ENCODE measurements at regions not wholly inside any gene's neighbourhood (a gene's known extent, or its start where the extent isn't known, plus 50 kb on each side); places are given as distances from the start of the nearest gene placed in this dataset.
A peak's percentile ranks its signal among the peaks of the same experiment; 100 is the strongest.

- DNase-seq = no peak
Observed at GRCh38 chr10:61184429-61184828, 240.4 kb upstream of the RHOBTB1 start.

- DNase-seq = no peak
Observed at GRCh38 chr10:61183967-61184366, 240.0 kb upstream of the RHOBTB1 start.

GRCh38 chr10:61181832-61182231 is 237.8 kb upstream of the RHOBTB1 start:
- DNase-seq = no peak

- DNase-seq = no peak
Observed at GRCh38 chr10:61179771-61180170, 235.8 kb upstream of the RHOBTB1 start.

- DNase-seq = no peak
Observed at GRCh38 chr10:61176424-61176823, 232.4 kb upstream of the RHOBTB1 start.

- DNase-seq = no peak
Observed at GRCh38 chr10:61175316-61175715, 231.3 kb upstream of the RHOBTB1 start.

GRCh38 chr10:61173450-61173849 is 229.5 kb upstream of the RHOBTB1 start:
- DNase-seq = no peak

GRCh38 chr10:61172182-61172926 is 228.4 kb upstream of the RHOBTB1 start:
- DNase-seq = no peak

- DNase-seq = no peak
Observed at GRCh38 chr10:61170594-61170993, 226.6 kb upstream of the RHOBTB1 start.

- DNase-seq = no peak
Observed at GRCh38 chr10:61169294-61169693, 225.3 kb upstream of the RHOBTB1 start.

- DNase-seq = no peak
Observed at GRCh38 chr10:61166489-61166888, 222.5 kb upstream of the RHOBTB1 start.

GRCh38 chr10:61166065-61166464 is 222.1 kb upstream of the RHOBTB1 start:
- no peak for DNase-seq

- peak; percentile 24 for DNase-seq
Observed at GRCh38 chr10:61164458-61165160, 220.6 kb upstream of the RHOBTB1 start.

- DNase-seq = no peak
Observed at GRCh38 chr10:61163403-61163802, 219.4 kb upstream of the RHOBTB1 start.

- no peak for DNase-seq
Observed at GRCh38 chr10:61160253-61160652, 216.3 kb upstream of the RHOBTB1 start.

GRCh38 chr10:61159253-61159652 is 215.3 kb upstream of the RHOBTB1 start:
- no peak for DNase-seq

- no peak for DNase-seq
Observed at GRCh38 chr10:61157182-61157581, 213.2 kb upstream of the RHOBTB1 start.

- DNase-seq = no peak
Observed at GRCh38 chr10:61153771-61154170, 209.8 kb upstream of the RHOBTB1 start.

GRCh38 chr10:61151059-61151458 is 207.1 kb upstream of the RHOBTB1 start:
- no peak for DNase-seq

GRCh38 chr10:61148451-61148850 is 204.5 kb upstream of the RHOBTB1 start:
- DNase-seq = no peak

GRCh38 chr10:61142987-61143386 is 199.0 kb upstream of the RHOBTB1 start:
- peak; percentile 11 for DNase-seq

- DNase-seq = peak; percentile 84
Observed at GRCh38 chr10:61140765-61141392, 196.9 kb upstream of the RHOBTB1 start.

- no peak for DNase-seq
Observed at GRCh38 chr10:61139592-61139953, 195.6 kb upstream of the RHOBTB1 start.
